Esophagus squamous epithelium (tissue), 4 donors: ENCODE measurements at regions not wholly inside any gene's neighbourhood (a gene's known extent, or its start where the extent isn't known, plus 50 kb on each side); places are given as distances from the start of the nearest gene placed in this dataset.

Experiments used
- POLR2A ChIP-seq, 4 donors: fragments of 450-650 bp; IDR thresholded peaks; one replicate each; pipeline ENCODE4 v1.6.1; 2017; ENCODE audit warnings: antibody characterized with exemption in 4 of 4, mild to moderate bottlenecking in 4 of 4, moderate library complexity in 3 of 4
- TF ChIP-seq, protein P1 (sequence below), 6 experiments: fragments of 450-650 bp in 4 of 6; fragments of 200-600 bp in 2 of 6; sonication (generic) in 2 of 6; IDR thresholded peaks; one replicate each; pipeline ENCODE4 v1.5.1; 2016 to 2019; ENCODE audit warnings: antibody characterized with exemption in 6 of 6, mild to moderate bottlenecking in 4 of 6, moderate library complexity in 4 of 6

GRCh38 chr2:38207168-38207567, 131.2 kb upstream of the CYP1B1 start:
- no peak for TF ChIP-seq POLR2A (IDR thresholded peaks at IDR 0.05)
- TF ChIP-seq, protein P1, sequence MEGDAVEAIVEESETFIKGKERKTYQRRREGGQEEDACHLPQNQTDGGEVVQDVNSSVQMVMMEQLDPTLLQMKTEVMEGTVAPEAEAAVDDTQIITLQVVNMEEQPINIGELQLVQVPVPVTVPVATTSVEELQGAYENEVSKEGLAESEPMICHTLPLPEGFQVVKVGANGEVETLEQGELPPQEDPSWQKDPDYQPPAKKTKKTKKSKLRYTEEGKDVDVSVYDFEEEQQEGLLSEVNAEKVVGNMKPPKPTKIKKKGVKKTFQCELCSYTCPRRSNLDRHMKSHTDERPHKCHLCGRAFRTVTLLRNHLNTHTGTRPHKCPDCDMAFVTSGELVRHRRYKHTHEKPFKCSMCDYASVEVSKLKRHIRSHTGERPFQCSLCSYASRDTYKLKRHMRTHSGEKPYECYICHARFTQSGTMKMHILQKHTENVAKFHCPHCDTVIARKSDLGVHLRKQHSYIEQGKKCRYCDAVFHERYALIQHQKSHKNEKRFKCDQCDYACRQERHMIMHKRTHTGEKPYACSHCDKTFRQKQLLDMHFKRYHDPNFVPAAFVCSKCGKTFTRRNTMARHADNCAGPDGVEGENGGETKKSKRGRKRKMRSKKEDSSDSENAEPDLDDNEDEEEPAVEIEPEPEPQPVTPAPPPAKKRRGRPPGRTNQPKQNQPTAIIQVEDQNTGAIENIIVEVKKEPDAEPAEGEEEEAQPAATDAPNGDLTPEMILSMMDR (IDR thresholded peaks at IDR 0.05) = no peak
